ENCODE measurements at regions not wholly inside any gene's neighbourhood (a gene's known extent, or its start where the extent isn't known, plus 50 kb on each side); places are given as distances from the start of the nearest gene placed in this dataset.

DNA sequence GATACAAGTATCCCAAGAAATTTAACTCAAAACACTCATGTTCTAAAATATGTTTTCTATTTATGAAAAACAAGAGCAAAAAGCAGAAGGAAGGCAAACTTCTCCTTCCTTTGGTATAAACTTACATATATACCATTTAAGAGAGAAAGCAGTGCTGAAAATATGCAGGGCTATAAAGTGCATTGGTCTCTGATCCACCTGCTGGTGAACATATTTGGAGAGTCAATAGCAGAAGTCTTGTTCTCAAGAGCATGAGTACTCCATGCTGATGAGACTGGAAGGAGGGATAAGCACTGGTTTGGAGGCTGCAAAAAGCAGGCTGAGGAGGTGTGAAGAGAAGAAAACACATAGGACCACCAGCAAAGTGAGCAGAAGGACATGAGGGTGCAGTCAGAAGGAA lies 391.2 kb downstream of the STK39 start:
- Histone ChIP-seq H3K27me3 (ENCODE audit: control insufficient read depth, insufficient read depth, low read length) (no peaks in the 10 kb centered on the region; the same call in 1 of the 2 replicates), H3K4me1 (ENCODE audit: control insufficient read depth, insufficient read depth, low read length) (no peaks in the 10 kb centered on the region), H3K4me3 (ENCODE audit: low read depth in 2 of 2, low read length in 2 of 2) (no peak overlapping the region), H3K36me3 (ENCODE audit: control insufficient read depth, insufficient read depth, low read length) (no peaks in the 10 kb centered on the region), H3K9me3 (ENCODE audit: control insufficient read depth, insufficient read depth, low read depth, low read length) (no peaks in the 10 kb centered on the region), H3K27ac (ENCODE audit: low read length) (no peak overlapping the region)
- ATAC-seq, result no peak
- in situ Hi-C loops (cut with HindIII; ENCODE audit: low pct_unique_long_range_greater_than_20kb, low sequenced_read_pairs) (no loop called here), intact Hi-C loops (cut with micrococcal nuclease; ENCODE audit: unreplicated experiment) (no loop called here)
- no TSS peak for BruUV-seq (replicated peaks)
- TF ChIP-seq POLR2AphosphoS5 (IDR thresholded peaks at IDR 0.05; ENCODE audit: low read depth, low read length), result no peak
- TF ChIP-seq, protein P1, sequence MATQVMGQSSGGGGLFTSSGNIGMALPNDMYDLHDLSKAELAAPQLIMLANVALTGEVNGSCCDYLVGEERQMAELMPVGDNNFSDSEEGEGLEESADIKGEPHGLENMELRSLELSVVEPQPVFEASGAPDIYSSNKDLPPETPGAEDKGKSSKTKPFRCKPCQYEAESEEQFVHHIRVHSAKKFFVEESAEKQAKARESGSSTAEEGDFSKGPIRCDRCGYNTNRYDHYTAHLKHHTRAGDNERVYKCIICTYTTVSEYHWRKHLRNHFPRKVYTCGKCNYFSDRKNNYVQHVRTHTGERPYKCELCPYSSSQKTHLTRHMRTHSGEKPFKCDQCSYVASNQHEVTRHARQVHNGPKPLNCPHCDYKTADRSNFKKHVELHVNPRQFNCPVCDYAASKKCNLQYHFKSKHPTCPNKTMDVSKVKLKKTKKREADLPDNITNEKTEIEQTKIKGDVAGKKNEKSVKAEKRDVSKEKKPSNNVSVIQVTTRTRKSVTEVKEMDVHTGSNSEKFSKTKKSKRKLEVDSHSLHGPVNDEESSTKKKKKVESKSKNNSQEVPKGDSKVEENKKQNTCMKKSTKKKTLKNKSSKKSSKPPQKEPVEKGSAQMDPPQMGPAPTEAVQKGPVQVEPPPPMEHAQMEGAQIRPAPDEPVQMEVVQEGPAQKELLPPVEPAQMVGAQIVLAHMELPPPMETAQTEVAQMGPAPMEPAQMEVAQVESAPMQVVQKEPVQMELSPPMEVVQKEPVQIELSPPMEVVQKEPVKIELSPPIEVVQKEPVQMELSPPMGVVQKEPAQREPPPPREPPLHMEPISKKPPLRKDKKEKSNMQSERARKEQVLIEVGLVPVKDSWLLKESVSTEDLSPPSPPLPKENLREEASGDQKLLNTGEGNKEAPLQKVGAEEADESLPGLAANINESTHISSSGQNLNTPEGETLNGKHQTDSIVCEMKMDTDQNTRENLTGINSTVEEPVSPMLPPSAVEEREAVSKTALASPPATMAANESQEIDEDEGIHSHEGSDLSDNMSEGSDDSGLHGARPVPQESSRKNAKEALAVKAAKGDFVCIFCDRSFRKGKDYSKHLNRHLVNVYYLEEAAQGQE (IDR thresholded peaks at IDR 0.05; ENCODE audit: insufficient read depth in 1 of 2, low read depth in 2 of 2, low read length in 1 of 2), result no peak
- TF ChIP-seq TCF7L2 (IDR thresholded peaks at IDR 0.05; ENCODE audit: low read depth, low read length), result no peak
- TF ChIP-seq, protein P2, sequence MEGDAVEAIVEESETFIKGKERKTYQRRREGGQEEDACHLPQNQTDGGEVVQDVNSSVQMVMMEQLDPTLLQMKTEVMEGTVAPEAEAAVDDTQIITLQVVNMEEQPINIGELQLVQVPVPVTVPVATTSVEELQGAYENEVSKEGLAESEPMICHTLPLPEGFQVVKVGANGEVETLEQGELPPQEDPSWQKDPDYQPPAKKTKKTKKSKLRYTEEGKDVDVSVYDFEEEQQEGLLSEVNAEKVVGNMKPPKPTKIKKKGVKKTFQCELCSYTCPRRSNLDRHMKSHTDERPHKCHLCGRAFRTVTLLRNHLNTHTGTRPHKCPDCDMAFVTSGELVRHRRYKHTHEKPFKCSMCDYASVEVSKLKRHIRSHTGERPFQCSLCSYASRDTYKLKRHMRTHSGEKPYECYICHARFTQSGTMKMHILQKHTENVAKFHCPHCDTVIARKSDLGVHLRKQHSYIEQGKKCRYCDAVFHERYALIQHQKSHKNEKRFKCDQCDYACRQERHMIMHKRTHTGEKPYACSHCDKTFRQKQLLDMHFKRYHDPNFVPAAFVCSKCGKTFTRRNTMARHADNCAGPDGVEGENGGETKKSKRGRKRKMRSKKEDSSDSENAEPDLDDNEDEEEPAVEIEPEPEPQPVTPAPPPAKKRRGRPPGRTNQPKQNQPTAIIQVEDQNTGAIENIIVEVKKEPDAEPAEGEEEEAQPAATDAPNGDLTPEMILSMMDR (IDR thresholded peaks at IDR 0.05), result no peak
- TF ChIP-seq SIN3A (IDR thresholded peaks at IDR 0.05; ENCODE audit: borderline replicate concordance, insufficient read depth, low read depth, low read length), result no peak
- CTCF ChIA-PET, result no interaction called here
- POLR2A ChIA-PET, result no interaction called here
- DNase-seq (ENCODE audit: low read depth, low spot score), result no peak

DNA sequence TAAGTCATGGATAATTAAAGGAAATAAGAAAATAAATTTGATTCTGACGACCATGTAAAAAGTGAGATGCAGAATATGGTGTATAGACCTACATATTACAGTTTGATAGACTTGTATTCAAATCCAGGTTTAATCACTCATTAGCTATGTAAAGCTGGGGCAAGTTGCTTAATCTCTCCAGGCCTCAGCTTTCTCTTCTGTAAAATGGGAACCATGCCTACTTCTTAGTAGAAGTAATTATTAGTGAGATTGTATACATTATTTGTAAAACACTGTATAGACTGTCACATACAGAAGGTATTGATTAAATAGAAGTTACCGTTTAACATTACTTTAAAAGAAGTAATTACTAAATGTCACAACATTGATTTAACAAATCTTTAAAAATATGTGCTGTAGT lies 392.2 kb downstream of the STK39 start:
- no peak for TF ChIP-seq SIN3A (IDR thresholded peaks at IDR 0.05; ENCODE audit: borderline replicate concordance, insufficient read depth, low read depth, low read length)
- TF ChIP-seq, protein P2 (IDR thresholded peaks at IDR 0.05), result no peak
- no peak for TF ChIP-seq TCF7L2 (IDR thresholded peaks at IDR 0.05; ENCODE audit: low read depth, low read length)
- no peak for TF ChIP-seq POLR2AphosphoS5 (IDR thresholded peaks at IDR 0.05; ENCODE audit: low read depth, low read length)
- TF ChIP-seq, protein P1 (IDR thresholded peaks at IDR 0.05; ENCODE audit: insufficient read depth in 1 of 2, low read depth in 2 of 2, low read length in 1 of 2), result no peak
- H3K4me3 ChIP-seq (ENCODE audit: low read depth in 2 of 2, low read length in 2 of 2), result no peak overlapping the region
- POLR2A ChIA-PET, result no interaction called here
- H3K27ac ChIP-seq (ENCODE audit: low read length), result no peak overlapping the region
- H3K36me3 ChIP-seq (ENCODE audit: control insufficient read depth, insufficient read depth, low read length), result no peaks in the 10 kb centered on the region
- no peaks in the 10 kb centered on the region for H3K9me3 ChIP-seq (ENCODE audit: control insufficient read depth, insufficient read depth, low read depth, low read length)
- no TSS peak for BruUV-seq (replicated peaks)
- in situ Hi-C loops (cut with HindIII; ENCODE audit: low pct_unique_long_range_greater_than_20kb, low sequenced_read_pairs) (no loop called here), intact Hi-C loops (cut with micrococcal nuclease; ENCODE audit: unreplicated experiment) (no loop called here)
- ATAC-seq (no peak), DNase-seq (ENCODE audit: low read depth, low spot score) (no peak)
- no peaks in the 10 kb centered on the region; the same call in 1 of the 2 replicates for H3K27me3 ChIP-seq (ENCODE audit: control insufficient read depth, insufficient read depth, low read length)
- no peaks in the 10 kb centered on the region for H3K4me1 ChIP-seq (ENCODE audit: control insufficient read depth, insufficient read depth, low read length)
- CTCF ChIA-PET, result no interaction called here
